RWPE2 (cell line): ENCODE measurements at regions not wholly inside any gene's neighbourhood (a gene's known extent, or its start where the extent isn't known, plus 50 kb on each side); places are given as distances from the start of the nearest gene placed in this dataset.

Source experiments
- ATAC-seq: fragments of 200-7000 bp; cut with Tn5 transposase; 3 replicates; pipeline ENCODE4 v1.9.1; 2021; ENCODE audit warnings: low read depth
- DNase-seq: peaks from one replicate; pipeline ENCODE4 v3.0.0-alpha.2; 2020; ENCODE audit warnings: low spot score
- H3K27ac ChIP-seq: fragments of 450-650 bp; 2 replicates; pipeline ENCODE4 v1.5.1; 2017; ENCODE audit warnings: mild to moderate bottlenecking; ENCODE audit not compliant: poor library complexity, severe bottlenecking
- H3K27me3 ChIP-seq: fragments of 250-450 bp; sonication (Bioruptor Pico); 2 replicates; pipeline ENCODE4 v1.5.1; 2021; ENCODE audit warnings: mild to moderate bottlenecking, moderate library complexity; ENCODE audit not compliant: insufficient read depth, poor library complexity, severe bottlenecking
- H3K36me3 ChIP-seq: fragments of 250-450 bp; sonication (Bioruptor Pico); 2 replicates; pipeline ENCODE4 v1.5.1; 2020; ENCODE audit warnings: low read depth, mild to moderate bottlenecking, moderate library complexity
- H3K4me1 ChIP-seq: fragments of 250-450 bp; sonication (Bioruptor Pico); 2 replicates; pipeline ENCODE4 v1.5.1; 2021; ENCODE audit warnings: mild to moderate bottlenecking, moderate library complexity; ENCODE audit not compliant: insufficient read depth, poor library complexity, severe bottlenecking
- H3K4me3 ChIP-seq: fragments of 250-450 bp; sonication (Bioruptor Pico); 2 replicates; pipeline ENCODE4 v1.5.1; 2021; ENCODE audit warnings: mild to moderate bottlenecking, moderate library complexity; ENCODE audit not compliant: severe bottlenecking
- H3K9me3 ChIP-seq: fragments of 250-450 bp; sonication (Bioruptor Pico); 2 replicates; pipeline ENCODE4 v1.5.1; 2021; ENCODE audit warnings: mild to moderate bottlenecking, moderate library complexity; ENCODE audit not compliant: severe bottlenecking
- TF ChIP-seq, protein P1 (sequence below): fragments of 450-650 bp; IDR thresholded peaks from one replicate; pipeline ENCODE4 v1.5.1; 2017; ENCODE audit warnings: mild to moderate bottlenecking, moderate library complexity; ENCODE audit not compliant: poor library complexity, severe bottlenecking

DNA sequence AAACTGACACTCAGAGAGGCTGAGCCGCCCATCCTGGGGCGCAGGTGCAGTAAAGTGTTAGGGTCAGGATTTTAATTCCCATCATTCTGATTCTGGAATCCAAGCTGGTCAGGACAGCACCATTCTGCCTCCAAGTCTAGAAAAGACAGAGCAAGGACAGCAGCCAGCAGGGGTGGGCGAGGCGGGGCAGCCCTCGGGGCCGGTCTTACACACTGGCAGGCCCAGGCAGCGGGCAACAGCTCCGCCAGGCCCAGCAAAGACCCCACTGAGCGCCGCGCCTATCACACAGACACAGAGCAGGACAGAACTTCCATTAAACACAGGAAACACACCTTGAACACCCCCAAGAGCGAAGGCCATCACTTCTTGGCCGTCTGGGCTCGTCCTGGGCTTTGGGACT, 66.5 kb upstream of the RXRA start:
- DNase-seq, result no peak
- no peaks in the 10 kb centered on the region for H3K9me3 ChIP-seq
- no peaks in the 10 kb centered on the region for H3K4me1 ChIP-seq
- peaks cover 4% of the 10 kb centered on the region for H3K27me3 ChIP-seq
- TF ChIP-seq, protein P1, sequence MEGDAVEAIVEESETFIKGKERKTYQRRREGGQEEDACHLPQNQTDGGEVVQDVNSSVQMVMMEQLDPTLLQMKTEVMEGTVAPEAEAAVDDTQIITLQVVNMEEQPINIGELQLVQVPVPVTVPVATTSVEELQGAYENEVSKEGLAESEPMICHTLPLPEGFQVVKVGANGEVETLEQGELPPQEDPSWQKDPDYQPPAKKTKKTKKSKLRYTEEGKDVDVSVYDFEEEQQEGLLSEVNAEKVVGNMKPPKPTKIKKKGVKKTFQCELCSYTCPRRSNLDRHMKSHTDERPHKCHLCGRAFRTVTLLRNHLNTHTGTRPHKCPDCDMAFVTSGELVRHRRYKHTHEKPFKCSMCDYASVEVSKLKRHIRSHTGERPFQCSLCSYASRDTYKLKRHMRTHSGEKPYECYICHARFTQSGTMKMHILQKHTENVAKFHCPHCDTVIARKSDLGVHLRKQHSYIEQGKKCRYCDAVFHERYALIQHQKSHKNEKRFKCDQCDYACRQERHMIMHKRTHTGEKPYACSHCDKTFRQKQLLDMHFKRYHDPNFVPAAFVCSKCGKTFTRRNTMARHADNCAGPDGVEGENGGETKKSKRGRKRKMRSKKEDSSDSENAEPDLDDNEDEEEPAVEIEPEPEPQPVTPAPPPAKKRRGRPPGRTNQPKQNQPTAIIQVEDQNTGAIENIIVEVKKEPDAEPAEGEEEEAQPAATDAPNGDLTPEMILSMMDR, result no peak
- no peak overlapping the region for H3K27ac ChIP-seq
- H3K36me3 ChIP-seq, result no peaks in the 10 kb centered on the region
- H3K4me3 ChIP-seq, result no peak overlapping the region
- no peak for ATAC-seq

DNA sequence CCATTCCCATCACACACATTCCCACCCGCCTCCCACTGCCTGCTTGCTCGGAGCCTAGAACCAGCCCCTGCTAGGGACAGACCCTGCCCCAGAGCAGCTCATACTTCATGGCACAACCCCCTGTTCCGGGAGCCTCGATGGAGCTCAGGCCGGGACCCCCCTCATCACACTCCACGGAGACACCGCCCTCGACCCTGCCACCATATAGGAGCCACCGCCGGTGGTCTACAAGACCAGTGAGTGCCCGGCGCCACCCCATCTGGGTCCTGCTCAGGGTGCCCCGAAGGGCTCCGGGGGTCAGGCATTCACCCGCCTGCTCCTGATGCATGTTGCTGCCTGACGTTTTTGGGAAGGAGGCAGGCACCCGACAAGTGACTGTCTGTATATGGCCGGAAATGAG, 65.5 kb upstream of the RXRA start:
- Histone ChIP-seq H3K4me3 (no peak overlapping the region), H3K27ac (no peak overlapping the region), H3K9me3 (no peaks in the 10 kb centered on the region), H3K27me3 (peaks cover 6% of the 10 kb centered on the region), H3K4me1 (no peaks in the 10 kb centered on the region), H3K36me3 (no peaks in the 10 kb centered on the region)
- no peak for ATAC-seq
- TF ChIP-seq, protein P1, result no peak
- no peak for DNase-seq

DNA sequence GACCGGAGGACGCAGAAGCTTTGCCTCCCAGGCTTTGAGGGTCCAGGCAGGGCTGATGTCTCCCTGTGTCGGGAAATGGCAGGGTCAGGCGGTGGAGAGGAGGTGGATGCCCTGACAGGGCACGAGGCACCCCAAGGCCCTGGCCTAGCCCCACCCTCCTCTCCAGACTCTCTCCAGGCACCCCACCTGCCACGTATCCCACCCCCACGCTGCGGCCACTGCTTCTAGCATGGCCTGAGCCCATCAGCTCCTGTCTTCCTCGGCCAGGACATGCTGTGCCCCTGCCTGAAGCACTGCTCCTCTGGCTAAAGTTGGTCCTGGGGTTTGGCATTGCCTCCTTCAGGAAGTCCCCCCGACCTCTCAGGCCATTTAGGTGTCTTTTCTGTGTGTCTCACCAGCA, 64.2 kb upstream of the RXRA start:
- TF ChIP-seq, protein P1, result no peak
- no peaks in the 10 kb centered on the region for H3K4me1 ChIP-seq
- no peak; the same call in 2 of the 3 replicates for ATAC-seq

DNA sequence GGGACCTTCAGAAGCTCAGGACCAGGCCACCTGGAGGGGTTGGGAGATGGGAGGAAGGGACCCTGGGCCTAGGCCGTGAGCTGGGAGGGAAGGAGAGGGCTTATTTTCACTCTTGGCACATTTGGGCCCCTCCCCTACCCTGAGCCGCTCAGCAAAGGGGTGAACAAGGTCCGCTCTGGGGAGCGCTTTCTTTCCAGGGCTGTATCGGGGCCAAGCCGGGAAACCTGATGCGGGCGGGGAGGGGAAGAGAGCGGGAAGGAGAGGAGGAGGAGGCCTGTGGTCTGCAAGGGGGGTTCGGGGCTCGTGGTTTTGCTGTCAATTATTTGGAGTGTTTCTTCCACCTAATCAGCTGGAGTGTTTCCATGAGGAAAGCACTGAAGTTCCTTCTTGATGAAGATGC, 62.7 kb upstream of the RXRA start:
- no peak overlapping the region for H3K4me3 ChIP-seq
- H3K4me1 ChIP-seq, result no peaks in the 10 kb centered on the region
- no peaks in the 10 kb centered on the region for H3K36me3 ChIP-seq
- no peaks in the 10 kb centered on the region for H3K9me3 ChIP-seq
- H3K27ac ChIP-seq, result no peak overlapping the region
- TF ChIP-seq, protein P1, result no peak
- peaks cover 12% of the 10 kb centered on the region for H3K27me3 ChIP-seq
- no peak for ATAC-seq
- no peak for DNase-seq

More for the DNA sequence above, 64.2 kb upstream of the RXRA start:
- DNase-seq, result no peak
- Histone ChIP-seq H3K27me3 (peaks cover 12% of the 10 kb centered on the region), H3K4me3 (no peak overlapping the region), H3K9me3 (no peaks in the 10 kb centered on the region), H3K36me3 (no peaks in the 10 kb centered on the region), H3K27ac (no peak overlapping the region)

DNA sequence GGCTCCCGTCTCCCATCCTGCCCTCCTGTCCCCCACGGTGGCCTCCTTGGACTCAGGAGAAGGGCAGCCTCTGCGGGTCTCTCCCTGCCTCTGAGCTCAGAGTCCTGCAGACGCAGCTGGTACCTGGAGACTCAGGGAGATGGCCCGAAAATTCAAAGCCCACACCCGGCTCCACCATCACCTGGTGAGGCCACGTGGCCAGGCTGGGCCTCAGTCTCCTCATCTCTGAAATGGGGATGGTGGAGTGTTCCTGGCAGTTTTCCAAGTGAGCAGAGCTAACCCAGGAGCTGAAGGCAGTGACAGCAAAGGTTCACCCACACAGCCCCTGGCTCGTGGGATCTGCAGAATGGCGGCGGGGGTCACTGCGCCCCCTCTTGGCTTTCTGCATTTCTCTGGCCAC, 62.1 kb upstream of the RXRA start:
- ATAC-seq, result no peak
- Histone ChIP-seq H3K36me3 (no peaks in the 10 kb centered on the region), H3K27me3 (peaks cover 12% of the 10 kb centered on the region), H3K4me3 (no peak overlapping the region), H3K4me1 (no peaks in the 10 kb centered on the region), H3K9me3 (no peaks in the 10 kb centered on the region), H3K27ac (no peak overlapping the region)
- TF ChIP-seq, protein P1, result no peak
- no peak for DNase-seq
